KMS-11 (cell line): ENCODE measurements at regions not wholly inside any gene's neighbourhood (a gene's known extent, or its start where the extent isn't known, plus 50 kb on each side); places are given as distances from the start of the nearest gene placed in this dataset.

ENCODE experiments used
- H2AFZ ChIP-seq: fragments of 200-600 bp; sonication (generic); 2 replicates; pipeline ENCODE4 v1.6.1; 2016; ENCODE audit warnings: antibody characterized with exemption, mixed run types, low read depth
- H3K27ac ChIP-seq: fragments of 200-600 bp; sonication (generic); 2 replicates; pipeline ENCODE4 v1.6.1; 2016; ENCODE audit warnings: mild to moderate bottlenecking, mixed run types
- H3K27me3 ChIP-seq: fragments of 200-600 bp; sonication (generic); 2 replicates; pipeline ENCODE4 v1.6.1; 2017; ENCODE audit warnings: mild to moderate bottlenecking, low read depth, mixed run types, moderate library complexity; ENCODE audit not compliant: insufficient read depth
- H3K36me3 ChIP-seq: fragments of 200-600 bp; sonication (generic); 2 replicates; pipeline ENCODE4 v1.6.1; 2017; ENCODE audit warnings: mild to moderate bottlenecking, mixed run types; ENCODE audit not compliant: insufficient read depth
- H3K4me1 ChIP-seq: fragments of 200-600 bp; sonication (generic); 2 replicates; pipeline ENCODE4 v1.6.1; 2016; ENCODE audit warnings: mild to moderate bottlenecking, low read depth, mixed run types; ENCODE audit not compliant: poor library complexity, severe bottlenecking
- H3K4me2 ChIP-seq: fragments of 200-600 bp; sonication (generic); 2 replicates; pipeline ENCODE4 v1.7.0; 2016; ENCODE audit warnings: mild to moderate bottlenecking, mixed run types
- H3K4me3 ChIP-seq: fragments of 200-600 bp; sonication (generic); IDR thresholded peaks from 2 replicates; pipeline ENCODE4 v1.6.1; 2017; ENCODE audit warnings: low read depth, low read length, mixed read lengths; ENCODE audit not compliant: insufficient read depth
- H3K79me2 ChIP-seq: fragments of 200-600 bp; sonication (generic); 2 replicates; pipeline ENCODE4 v1.6.1; 2016; ENCODE audit warnings: low read depth, mixed run types; ENCODE audit not compliant: insufficient read depth
- H3K9ac ChIP-seq: fragments of 200-600 bp; sonication (generic); 2 replicates; pipeline ENCODE4 v1.6.1; 2016; ENCODE audit warnings: mild to moderate bottlenecking, mixed run types
- H4K20me1 ChIP-seq: fragments of 200-600 bp; sonication (generic); 2 replicates; pipeline ENCODE4 v1.6.1; 2016; ENCODE audit warnings: mild to moderate bottlenecking, mixed run types; ENCODE audit not compliant: insufficient read depth
- TF ChIP-seq, protein P1 (sequence below): fragments of 200-600 bp; sonication (generic); conservative IDR thresholded peaks from 2 replicates; pipeline ENCODE4 v1.6.1; 2017; ENCODE audit warnings: low read depth, mild to moderate bottlenecking, antibody characterized with exemption, low read length, moderate library complexity, mixed read lengths

DNA sequence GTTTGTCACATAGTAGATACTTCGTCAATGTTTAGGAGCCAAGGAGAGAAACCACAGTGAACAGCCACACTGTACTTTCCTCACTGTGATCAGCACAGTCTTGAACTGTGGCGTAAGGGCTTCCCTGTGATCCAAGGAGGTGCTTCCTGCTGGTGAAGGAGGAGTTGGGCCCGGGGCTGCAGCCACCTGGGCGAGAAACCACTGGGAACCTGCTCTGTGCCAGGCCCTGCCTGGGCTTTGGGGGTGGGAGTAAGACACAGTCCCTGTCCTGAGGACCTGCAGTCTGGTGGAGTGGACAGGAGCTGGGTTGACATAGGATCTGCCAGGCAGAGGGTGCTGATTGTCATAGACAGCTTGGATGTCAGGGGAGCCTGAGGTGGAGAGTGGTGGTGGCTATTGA is 60.5 kb upstream of the MRPS22 start:
- no peak overlapping the region for H3K4me3 ChIP-seq
- H3K79me2 ChIP-seq, result no peaks in the 10 kb centered on the region
- TF ChIP-seq, protein P1, sequence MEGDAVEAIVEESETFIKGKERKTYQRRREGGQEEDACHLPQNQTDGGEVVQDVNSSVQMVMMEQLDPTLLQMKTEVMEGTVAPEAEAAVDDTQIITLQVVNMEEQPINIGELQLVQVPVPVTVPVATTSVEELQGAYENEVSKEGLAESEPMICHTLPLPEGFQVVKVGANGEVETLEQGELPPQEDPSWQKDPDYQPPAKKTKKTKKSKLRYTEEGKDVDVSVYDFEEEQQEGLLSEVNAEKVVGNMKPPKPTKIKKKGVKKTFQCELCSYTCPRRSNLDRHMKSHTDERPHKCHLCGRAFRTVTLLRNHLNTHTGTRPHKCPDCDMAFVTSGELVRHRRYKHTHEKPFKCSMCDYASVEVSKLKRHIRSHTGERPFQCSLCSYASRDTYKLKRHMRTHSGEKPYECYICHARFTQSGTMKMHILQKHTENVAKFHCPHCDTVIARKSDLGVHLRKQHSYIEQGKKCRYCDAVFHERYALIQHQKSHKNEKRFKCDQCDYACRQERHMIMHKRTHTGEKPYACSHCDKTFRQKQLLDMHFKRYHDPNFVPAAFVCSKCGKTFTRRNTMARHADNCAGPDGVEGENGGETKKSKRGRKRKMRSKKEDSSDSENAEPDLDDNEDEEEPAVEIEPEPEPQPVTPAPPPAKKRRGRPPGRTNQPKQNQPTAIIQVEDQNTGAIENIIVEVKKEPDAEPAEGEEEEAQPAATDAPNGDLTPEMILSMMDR, result no peak
- H3K4me2 ChIP-seq, result no peak overlapping the region
- H2AFZ ChIP-seq, result no peak overlapping the region
- no peaks in the 10 kb centered on the region for H3K27me3 ChIP-seq
- no peak overlapping the region for H3K9ac ChIP-seq
- no peak overlapping the region for H3K27ac ChIP-seq
- no peaks in the 10 kb centered on the region for H3K4me1 ChIP-seq
- no peaks in the 10 kb centered on the region for H4K20me1 ChIP-seq
- no peaks in the 10 kb centered on the region for H3K36me3 ChIP-seq

DNA sequence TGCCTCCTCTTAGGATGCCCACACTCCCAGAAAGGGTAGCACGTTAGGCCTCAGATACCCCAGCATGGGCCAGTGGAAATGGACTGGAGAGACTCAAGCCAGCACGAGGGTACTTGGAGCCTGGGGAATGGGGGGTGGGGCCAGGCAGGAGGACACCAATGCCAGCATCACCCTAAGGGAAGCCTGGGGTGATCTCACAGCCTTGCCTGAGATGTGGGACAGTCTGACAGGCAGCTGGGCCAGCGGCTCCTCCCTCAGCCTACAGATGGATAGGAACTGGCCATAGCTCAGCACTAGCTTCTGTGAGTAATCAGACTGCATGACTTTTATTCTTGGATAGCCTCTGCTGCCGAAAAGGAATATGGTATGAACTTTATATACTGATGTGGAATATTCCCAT is 59.6 kb upstream of the MRPS22 start:
- H3K9ac ChIP-seq, result no peak overlapping the region
- H3K4me1 ChIP-seq, result no peaks in the 10 kb centered on the region
- no peaks in the 10 kb centered on the region for H3K79me2 ChIP-seq
- H3K4me3 ChIP-seq, result no peak overlapping the region
- H3K27me3 ChIP-seq, result no peaks in the 10 kb centered on the region
- no peak overlapping the region for H2AFZ ChIP-seq
- no peaks in the 10 kb centered on the region for H4K20me1 ChIP-seq
- no peak overlapping the region for H3K4me2 ChIP-seq
- H3K27ac ChIP-seq, result no peak overlapping the region
- TF ChIP-seq, protein P1, result no peak
- no peaks in the 10 kb centered on the region for H3K36me3 ChIP-seq

DNA sequence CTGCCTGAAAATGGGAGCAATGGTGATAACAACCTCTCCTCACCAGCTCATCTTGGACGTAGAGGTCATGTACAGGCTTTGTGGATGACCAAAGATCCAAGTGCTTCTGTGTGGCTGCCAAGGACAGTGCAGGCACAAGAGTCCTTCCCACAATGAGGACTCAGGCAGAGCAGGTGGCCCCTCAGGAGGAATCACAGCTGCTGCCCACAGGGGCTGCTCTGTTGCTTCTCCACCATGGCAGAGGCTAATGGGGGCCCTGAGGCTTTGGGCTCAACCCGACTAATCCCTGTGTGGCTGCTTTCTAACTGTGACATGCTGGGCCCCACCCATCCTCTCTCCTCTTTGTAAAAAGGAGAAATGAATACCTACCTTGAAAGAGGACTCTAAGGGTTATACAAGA is 58.1 kb upstream of the MRPS22 start:
- TF ChIP-seq, protein P1, result no peak
- Histone ChIP-seq H3K4me2 (no peak overlapping the region), H3K4me1 (no peaks in the 10 kb centered on the region), H3K79me2 (no peaks in the 10 kb centered on the region), H3K36me3 (no peaks in the 10 kb centered on the region), H3K27ac (no peak overlapping the region), H3K27me3 (no peaks in the 10 kb centered on the region), H4K20me1 (no peaks in the 10 kb centered on the region), H3K9ac (no peak overlapping the region), H2AFZ (no peak overlapping the region), H3K4me3 (no peak overlapping the region)

DNA sequence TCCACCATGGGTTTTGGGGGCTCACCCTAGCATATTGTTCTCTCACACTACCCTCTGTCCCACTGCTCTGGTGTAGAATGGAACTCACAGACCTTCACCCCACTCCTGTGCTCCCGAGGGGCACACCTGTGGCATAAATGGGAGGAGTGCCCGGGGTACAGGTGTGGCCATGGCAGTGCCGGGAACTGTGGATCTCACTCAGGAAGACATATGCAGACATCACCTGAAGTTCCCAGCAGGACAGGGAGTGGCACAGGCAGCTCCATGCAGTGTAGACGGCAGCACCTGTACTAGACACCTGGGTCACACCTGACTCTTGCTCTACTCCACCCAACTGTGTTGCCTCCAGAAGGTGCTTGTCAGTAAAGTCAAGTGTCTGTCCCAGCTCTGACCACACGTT is 57.6 kb upstream of the MRPS22 start:
- H3K4me3 ChIP-seq, result no peak overlapping the region
- no peak overlapping the region for H2AFZ ChIP-seq
- no peaks in the 10 kb centered on the region for H3K4me1 ChIP-seq
- no peak overlapping the region for H3K27ac ChIP-seq
- TF ChIP-seq, protein P1, result no peak
- no peak overlapping the region for H3K9ac ChIP-seq
- H4K20me1 ChIP-seq, result no peaks in the 10 kb centered on the region
- H3K27me3 ChIP-seq, result no peaks in the 10 kb centered on the region
- H3K36me3 ChIP-seq, result no peaks in the 10 kb centered on the region
- no peaks in the 10 kb centered on the region for H3K79me2 ChIP-seq
- H3K4me2 ChIP-seq, result no peak overlapping the region

DNA sequence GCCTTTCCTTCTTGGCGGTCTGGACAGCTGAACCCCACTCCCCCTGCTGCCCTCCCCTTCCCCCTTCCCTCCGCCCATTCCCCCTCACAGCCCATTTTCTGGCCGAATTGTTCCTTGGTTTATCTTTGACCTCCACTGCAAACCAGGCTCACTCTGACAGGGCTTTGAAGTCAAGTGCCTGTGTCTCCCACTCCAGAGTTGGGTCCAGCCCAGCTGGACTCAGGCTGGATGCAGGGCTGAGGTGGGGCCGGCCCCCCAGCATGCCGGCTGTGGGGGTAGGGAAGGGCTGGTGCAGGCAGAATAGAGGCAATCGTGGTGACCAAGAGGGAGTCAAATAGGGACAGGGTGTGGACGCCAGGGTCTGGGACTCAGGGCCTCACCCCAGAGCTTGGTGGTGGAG is 57.0 kb upstream of the MRPS22 start:
- TF ChIP-seq, protein P1, result no peak
- Histone ChIP-seq H3K27me3 (no peaks in the 10 kb centered on the region), H4K20me1 (no peaks in the 10 kb centered on the region), H3K4me1 (no peaks in the 10 kb centered on the region), H3K79me2 (no peaks in the 10 kb centered on the region), H3K4me2 (no peak overlapping the region), H3K36me3 (no peaks in the 10 kb centered on the region), H3K9ac (no peak overlapping the region), H3K27ac (no peak overlapping the region), H2AFZ (no peak overlapping the region), H3K4me3 (no peak overlapping the region)
